HG02588 (cell line): ENCODE measurements at regions not wholly inside any gene's neighbourhood (a gene's known extent, or its start where the extent isn't known, plus 50 kb on each side); places are given as distances from the start of the nearest gene placed in this dataset.
A peak's percentile ranks its signal among the peaks of the same experiment; 100 is the strongest.
"Not testable (repeated sequence)": the region's sequence is repeated elsewhere in the genome, so short reads cannot be mapped to it uniquely, and the experiment has no call there.

Experiments
- ATAC-seq: cut with Tn5 transposase; IDR thresholded peaks from one replicate; pipeline ENCODE4 v1.9.1; 2021; ENCODE audit warnings: mild to moderate bottlenecking, moderate library complexity; ENCODE audit not compliant: unreplicated experiment

GRCh38 chr1:188762166-188762743 is 1715.4 kb downstream of the BRINP3 start:
- ATAC-seq = no peak

DNA sequence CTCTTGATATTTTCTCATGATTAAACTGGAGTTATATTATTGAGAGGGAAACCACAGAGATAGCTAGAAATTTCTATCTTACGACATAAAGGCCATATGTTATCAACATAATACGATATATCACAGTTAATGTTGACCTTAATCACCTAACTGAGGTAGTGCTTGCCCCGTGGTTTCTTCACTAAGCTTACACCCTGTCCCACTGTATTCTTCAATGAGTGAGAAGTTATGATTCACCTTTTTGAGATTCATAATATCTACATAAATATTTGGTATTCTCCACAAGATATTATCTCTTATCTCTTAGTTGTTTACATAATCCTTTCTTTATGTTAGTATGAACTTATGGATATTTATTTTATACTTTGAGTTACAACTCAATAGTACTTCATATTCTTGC is 1714.1 kb downstream of the BRINP3 start:
- no peak for ATAC-seq

DNA sequence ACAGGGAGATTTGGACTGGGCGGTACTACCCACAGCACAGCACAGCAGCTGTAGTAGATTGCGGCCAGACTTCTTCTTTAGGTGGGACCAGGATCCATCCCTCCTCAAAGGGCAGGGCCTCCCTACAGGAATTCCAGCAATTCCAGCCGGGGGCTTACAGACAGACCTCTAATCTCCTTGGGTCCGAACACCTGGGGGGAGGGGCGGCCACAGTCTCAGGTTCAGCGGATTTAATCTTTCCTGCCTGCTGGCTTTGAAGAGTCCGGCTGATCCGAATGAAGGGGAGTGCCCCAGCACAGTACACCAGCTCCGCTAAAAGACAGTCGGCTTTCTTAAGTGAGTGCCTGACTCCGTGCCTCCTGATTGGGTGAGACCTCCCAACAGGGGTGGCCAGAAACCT is 1708.5 kb downstream of the BRINP3 start:
- no peak for ATAC-seq

DNA sequence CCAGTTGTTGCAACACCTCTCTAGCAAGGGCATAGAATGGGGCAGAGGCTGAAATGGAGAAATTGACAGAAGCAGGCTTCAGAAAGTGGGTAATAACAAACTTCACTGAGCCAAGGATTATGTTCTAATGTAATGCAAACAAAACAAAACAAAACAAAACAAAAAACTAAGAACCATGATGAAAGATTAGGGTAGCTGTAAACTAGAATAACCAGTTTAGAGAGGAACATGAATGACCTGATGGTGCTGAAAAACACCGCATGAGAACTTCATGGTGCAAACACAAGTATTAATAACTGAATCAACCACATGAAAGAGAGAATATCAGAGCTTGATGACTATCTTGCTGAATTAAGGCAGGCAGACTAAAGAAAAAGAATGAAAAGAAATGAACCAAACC is 1707.7 kb downstream of the BRINP3 start:
- no peak for ATAC-seq

DNA sequence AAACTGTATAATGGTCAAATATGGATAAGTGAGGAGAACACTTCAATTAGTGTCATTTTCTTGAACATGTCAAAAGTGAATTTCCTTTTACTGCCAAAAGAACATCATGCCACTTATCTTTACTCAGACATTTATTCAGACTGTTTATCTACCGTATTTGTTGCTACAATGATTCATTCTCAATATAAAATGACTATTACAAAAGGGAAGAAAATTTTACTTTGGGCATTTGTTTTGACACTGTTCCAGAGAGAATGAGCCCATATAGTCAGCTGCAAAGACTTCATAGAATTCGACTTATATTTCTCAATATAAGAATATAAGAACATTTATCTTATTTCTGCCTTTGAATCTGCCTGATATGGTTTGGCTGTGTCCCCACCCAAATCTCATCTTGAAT is 1699.1 kb downstream of the BRINP3 start:
- no peak for ATAC-seq

- peak; percentile 98 for ATAC-seq
Observed at GRCh38 chr1:188782220-188782841, 1695.3 kb downstream of the BRINP3 start.

DNA sequence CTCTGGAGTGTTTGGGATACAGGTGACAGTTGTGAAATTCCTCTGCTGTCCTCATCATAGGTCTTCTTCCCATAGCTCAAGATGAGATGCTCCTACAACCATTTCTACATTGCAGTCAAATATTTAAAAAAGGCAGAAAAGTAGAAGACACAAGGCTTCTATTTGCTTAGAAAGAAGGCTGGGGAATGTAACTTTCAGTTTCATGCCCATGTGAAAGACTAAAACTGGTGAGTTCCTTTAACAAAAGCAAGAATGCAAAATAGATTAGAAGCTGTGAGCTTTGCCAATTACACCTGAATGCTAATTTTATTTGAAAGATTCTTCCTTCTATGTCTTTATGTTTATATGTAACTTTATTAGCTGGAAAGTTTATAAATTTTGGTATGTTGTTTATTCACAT is 1682.7 kb downstream of the BRINP3 start:
- ATAC-seq = no peak

GRCh38 chr1:188812153-188812552 is 1665.5 kb downstream of the BRINP3 start:
- ATAC-seq = not testable (repeated sequence)

GRCh38 chr1:188812836-188813573 is 1664.7 kb downstream of the BRINP3 start:
- not testable (repeated sequence) for ATAC-seq

GRCh38 chr1:188817814-188818213 is 1659.8 kb downstream of the BRINP3 start:
- no peak for ATAC-seq

DNA sequence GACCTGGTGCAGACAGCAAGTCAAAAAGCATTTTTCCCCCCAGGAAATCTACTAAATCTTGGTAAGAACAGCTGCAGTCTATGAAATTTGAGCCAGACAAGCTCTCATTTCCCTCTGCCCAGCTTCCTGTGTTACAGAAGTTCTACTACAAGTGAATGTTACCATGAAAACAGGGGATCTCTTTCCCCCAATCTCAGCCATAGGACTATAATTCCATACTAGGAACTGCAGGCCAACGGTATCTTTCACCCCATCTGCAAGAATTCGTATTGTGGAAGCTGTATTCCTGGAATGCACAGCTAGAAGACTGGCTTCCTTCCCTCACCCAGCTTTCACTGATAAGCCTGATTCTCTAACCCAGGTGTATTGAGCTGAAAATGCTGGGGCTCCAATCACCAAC is 1655.4 kb downstream of the BRINP3 start:
- no peak for ATAC-seq

GRCh38 chr1:188825471-188825870 is 1652.2 kb downstream of the BRINP3 start:
- ATAC-seq = no peak

- ATAC-seq = no peak
Observed at GRCh38 chr1:188826800-188827199, 1650.9 kb downstream of the BRINP3 start.

DNA sequence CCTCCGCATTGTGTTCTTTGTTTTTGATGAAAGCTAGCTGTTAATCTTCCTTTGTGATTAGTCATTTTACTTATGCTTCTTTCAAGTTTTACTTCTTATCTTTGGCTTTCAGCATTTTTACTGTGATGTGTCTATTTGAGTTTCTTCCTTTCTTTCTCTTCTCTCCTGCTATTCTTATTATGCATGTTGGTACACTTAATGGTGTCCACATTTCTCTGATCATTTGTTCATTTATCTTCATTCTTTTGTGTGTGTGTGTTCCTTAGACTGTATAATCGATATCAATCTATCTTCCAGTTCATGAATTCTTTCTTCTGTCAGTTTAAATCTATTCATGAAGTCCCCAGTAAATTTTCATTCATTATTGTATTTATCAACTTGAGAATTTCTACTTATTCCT is 1650.3 kb downstream of the BRINP3 start:
- ATAC-seq = no peak

DNA sequence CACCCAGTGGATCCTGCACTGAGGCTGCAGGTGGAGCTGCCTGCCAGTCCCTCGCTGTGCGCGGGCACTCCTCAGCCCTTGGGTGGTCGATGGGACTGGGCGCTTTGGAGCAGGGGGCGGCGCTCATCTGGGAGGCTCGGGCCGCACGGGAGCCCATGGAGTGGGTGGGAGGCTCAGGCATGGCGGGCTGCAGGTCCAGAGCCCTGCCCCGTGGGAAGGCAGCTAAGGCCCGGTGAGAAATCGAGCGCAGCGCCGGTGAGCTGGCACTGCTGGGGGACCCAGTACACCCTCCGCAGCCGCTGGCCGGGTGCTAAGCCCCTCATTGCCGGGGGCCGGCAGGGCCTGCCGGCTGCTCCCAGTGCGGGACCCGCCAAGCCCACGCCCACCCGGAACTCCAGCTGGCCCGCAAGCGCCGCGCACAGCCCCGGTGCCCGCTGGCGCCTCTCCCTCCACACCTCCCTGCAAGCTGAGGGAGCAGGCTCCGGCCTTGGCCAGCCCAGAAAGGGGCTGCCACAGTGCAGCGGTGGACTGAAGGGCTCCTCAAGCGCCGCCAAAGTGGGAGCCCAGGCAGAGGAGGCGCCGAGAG is 1636.5 kb downstream of the BRINP3 start:
- ATAC-seq = not testable (repeated sequence)

GRCh38 chr1:188846468-188846867 is 1631.2 kb downstream of the BRINP3 start:
- ATAC-seq = no peak

DNA sequence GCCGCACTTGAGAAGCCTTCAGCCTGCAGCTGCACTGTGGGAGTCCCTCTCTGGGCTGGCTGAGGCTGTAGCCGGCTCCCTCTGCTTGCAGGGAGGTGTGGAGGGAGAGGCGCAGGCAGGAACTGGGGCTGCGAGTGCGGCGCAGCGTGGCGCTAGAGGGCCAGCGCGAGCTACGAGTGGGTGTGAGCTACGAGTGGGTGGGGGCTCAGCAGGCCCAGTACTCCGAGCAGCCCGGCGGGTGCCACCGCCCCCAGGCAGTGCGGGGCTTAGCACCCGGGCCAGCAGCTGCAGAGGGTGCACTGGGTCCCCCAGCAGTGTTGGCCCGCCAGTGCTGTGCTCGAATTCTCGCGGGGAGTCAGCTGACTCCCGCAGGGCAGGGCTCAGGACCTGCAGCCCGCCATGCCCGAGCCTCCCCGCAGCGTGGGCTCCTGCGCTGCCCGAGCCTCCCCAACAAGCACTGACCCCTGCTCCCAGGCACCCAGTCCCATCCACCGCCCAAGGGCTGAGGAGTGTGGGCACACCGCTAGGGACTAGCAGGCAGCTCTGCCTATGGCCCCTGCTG is 1620.1 kb downstream of the BRINP3 start:
- ATAC-seq = no peak

DNA sequence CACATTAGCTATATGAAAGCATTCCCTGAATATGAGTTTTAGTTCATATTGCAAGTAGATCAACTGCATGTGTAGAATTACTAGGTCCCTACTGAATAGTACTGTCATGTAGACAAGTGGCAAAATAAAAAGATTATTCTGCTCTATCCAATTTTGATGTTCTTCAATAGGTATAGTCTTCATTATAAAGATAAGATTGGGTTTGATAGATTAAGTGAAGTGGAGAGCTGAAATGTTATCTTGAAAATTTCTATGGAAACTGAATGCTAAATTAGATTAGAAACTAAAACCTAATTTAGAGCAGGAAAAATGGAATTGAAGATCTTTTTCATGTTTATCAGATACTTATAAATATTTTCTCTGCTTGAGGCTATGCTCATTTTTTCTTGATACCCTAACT is 1610.0 kb downstream of the BRINP3 start:
- ATAC-seq = no peak

DNA sequence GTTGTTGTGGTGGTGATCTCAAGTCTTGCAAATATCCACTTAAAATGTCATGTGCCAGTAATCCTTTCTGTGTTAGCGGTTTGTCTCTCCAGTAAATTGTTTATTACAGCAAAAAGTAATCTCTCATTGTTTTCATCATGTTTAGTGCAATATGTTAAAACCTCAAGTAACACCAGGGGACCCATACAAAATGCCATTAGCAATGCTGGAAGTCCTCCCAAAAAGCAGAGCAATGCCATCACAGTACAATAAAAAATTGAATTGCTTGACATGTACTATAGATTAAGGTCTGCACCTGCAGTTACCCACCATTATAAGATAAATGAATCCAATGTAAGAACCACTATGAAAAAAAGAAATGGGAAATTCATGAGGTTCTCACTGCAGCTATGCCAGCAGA is 1606.5 kb downstream of the BRINP3 start:
- ATAC-seq = no peak

DNA sequence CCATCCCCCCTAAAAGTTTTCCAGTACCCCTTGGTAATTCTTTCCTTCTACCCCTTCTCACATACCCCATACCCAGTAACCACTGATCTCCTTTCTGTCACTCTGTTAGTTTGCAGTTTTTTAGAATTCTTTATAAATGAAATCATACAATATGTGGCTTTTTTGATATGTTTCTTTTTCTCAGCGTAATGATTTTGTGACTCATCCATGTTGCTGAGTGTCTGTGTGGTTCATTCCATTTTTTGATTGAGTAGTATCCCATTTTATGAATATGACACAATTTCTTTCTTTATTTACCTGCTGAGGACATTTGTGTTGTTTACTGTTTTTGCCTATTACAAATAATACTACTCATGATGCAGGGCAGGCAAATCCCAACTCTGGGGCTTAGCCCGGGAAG is 1605.3 kb downstream of the BRINP3 start:
- no peak for ATAC-seq

GRCh38 chr1:188877668-188878067 is 1600.0 kb downstream of the BRINP3 start:
- no peak for ATAC-seq

DNA sequence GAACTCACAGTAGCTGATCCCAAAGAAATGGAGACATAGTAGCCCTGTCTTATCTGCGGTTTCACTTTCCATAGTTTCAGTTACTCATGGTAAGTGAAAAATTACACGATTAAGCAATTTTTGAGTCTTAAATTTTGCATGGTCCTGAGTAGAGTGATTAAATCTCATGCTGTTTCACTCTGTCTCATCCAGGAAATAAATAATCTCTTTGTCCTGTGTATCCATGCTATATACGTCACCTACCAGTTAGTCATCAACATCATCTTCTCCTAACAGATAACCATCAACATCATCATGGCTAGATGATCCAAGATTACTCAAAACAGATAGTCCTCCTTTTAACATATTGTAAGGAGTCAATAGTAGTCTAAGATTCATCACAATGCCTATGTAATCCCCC is 1589.3 kb downstream of the BRINP3 start:
- no peak for ATAC-seq
